A673 (cell line): ENCODE measurements at regions not wholly inside any gene's neighbourhood (a gene's known extent, or its start where the extent isn't known, plus 50 kb on each side); places are given as distances from the start of the nearest gene placed in this dataset.

Source experiments
- BruUV-seq: library from RNA; stranded (reverse); fragments of 400-500 nt; replicated peaks from 2 replicates; lab custom pipeline; 2021; lab: Mats Ljungman, UMichigan
- CTCF ChIA-PET: fragments of 300-600 bp; sonication (Branson Sonifier 250); formaldehyde crosslinking; loops from one replicate; lab custom pipeline; 2022; ENCODE audit warnings: antibody characterized with exemption; lab: Charles Lee
- POLR2A ChIA-PET: fragments of 300-600 bp; sonication (Branson Sonifier 250); formaldehyde crosslinking; loops from one replicate; lab custom pipeline; 2022; ENCODE audit warnings: antibody characterized with exemption; ENCODE audit not compliant: low non-redundant PET; lab: Charles Lee
- DNase-seq: peaks from one replicate; pipeline ENCODE4 v3.0.0-alpha.2; 2015; ENCODE audit warnings: low spot score
- H3K27ac ChIP-seq: fragments of 200-600 bp; sonication (generic); 2 replicates; pipeline ENCODE4 v1.5.1; 2016; ENCODE audit warnings: mixed run types, low read depth, mild to moderate bottlenecking, mixed read lengths, antibody characterized with exemption, low read length; ENCODE audit not compliant: poor library complexity, severe bottlenecking
- H3K27me3 ChIP-seq: fragments of 200-600 bp; sonication (generic); replicated peaks from 2 replicates; pipeline ENCODE4 v1.6.1; 2017; ENCODE audit warnings: mixed run types, low read depth, mild to moderate bottlenecking, mixed read lengths, antibody characterized with exemption, low read length; ENCODE audit not compliant: insufficient read depth, poor library complexity
- H3K36me3 ChIP-seq: fragments of 200-600 bp; sonication (generic); 2 replicates; pipeline ENCODE4 v1.6.1; 2016; ENCODE audit warnings: mixed run types, mild to moderate bottlenecking, mixed read lengths, antibody characterized with exemption, low read length; ENCODE audit not compliant: insufficient read depth, poor library complexity, severe bottlenecking
- H3K4me1 ChIP-seq: fragments of 200-600 bp; sonication (generic); 2 replicates; pipeline ENCODE4 v1.6.1; 2017; ENCODE audit warnings: mixed run types, mild to moderate bottlenecking, mixed read lengths, antibody characterized with exemption, low read length; ENCODE audit not compliant: insufficient read depth, poor library complexity, severe bottlenecking
- H3K4me3 ChIP-seq: fragments of 200-600 bp; sonication (generic); 2 replicates; pipeline ENCODE4 v1.5.1; 2016; ENCODE audit warnings: low read depth, mixed run types, mild to moderate bottlenecking, mixed read lengths, low read length; ENCODE audit not compliant: poor library complexity, severe bottlenecking
- H3K9me3 ChIP-seq: fragments of 200-600 bp; sonication (generic); 2 replicates; pipeline ENCODE4 v1.6.1; 2016; ENCODE audit warnings: mixed run types, low read depth, mild to moderate bottlenecking, mixed read lengths, antibody characterized with exemption, low read length; ENCODE audit not compliant: poor library complexity, severe bottlenecking
- EZH2 ChIP-seq: fragments of 200-600 bp; sonication (generic); IDR thresholded peaks from 2 replicates; pipeline ENCODE4 v1.6.1; 2017; ENCODE audit warnings: borderline replicate concordance, low read depth, mild to moderate bottlenecking, mixed read lengths, antibody characterized with exemption, low read length; ENCODE audit not compliant: poor library complexity, severe bottlenecking
- intact Hi-C: fragments of 100-400 bp; cut with micrococcal nuclease; formaldehyde crosslinking; loops from one replicate; pipeline ENCODE4 v1.10.0; 2022; ENCODE audit not compliant: unreplicated experiment
- TF ChIP-seq, protein P1 (sequence below): fragments of 300-800, 200-600 bp; sonication (generic); conservative IDR thresholded peaks from 2 replicates; pipeline ENCODE4 v1.5.1; 2017; ENCODE audit warnings: low read depth, mild to moderate bottlenecking, antibody characterized with exemption, low read length, moderate library complexity, mixed read lengths

DNA sequence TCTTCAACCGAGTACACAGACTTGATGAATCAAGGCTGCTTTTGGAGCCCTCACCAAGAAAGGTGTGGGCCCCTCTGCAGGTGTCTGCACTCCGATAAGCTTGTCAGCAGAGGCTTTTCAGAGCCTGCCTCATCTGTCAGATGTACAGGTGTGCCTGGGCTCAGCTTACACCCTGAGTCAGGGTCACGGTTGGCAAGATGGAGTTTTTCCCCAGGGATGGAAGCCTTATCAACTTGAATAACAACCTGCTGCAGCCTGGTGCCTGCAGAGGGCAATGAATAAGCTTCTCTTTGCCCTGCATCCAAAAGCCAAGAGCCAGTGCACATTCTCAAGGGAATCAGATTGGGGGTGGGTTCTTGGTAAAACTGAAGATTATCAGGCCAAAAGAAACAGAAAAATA lies 427.1 kb downstream of the CD83 start:
- TF ChIP-seq EZH2 = no peak
- TF ChIP-seq, protein P1, sequence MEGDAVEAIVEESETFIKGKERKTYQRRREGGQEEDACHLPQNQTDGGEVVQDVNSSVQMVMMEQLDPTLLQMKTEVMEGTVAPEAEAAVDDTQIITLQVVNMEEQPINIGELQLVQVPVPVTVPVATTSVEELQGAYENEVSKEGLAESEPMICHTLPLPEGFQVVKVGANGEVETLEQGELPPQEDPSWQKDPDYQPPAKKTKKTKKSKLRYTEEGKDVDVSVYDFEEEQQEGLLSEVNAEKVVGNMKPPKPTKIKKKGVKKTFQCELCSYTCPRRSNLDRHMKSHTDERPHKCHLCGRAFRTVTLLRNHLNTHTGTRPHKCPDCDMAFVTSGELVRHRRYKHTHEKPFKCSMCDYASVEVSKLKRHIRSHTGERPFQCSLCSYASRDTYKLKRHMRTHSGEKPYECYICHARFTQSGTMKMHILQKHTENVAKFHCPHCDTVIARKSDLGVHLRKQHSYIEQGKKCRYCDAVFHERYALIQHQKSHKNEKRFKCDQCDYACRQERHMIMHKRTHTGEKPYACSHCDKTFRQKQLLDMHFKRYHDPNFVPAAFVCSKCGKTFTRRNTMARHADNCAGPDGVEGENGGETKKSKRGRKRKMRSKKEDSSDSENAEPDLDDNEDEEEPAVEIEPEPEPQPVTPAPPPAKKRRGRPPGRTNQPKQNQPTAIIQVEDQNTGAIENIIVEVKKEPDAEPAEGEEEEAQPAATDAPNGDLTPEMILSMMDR = no peak
- intact Hi-C loops = no loop called here
- CTCF ChIA-PET = no interaction called here

DNA sequence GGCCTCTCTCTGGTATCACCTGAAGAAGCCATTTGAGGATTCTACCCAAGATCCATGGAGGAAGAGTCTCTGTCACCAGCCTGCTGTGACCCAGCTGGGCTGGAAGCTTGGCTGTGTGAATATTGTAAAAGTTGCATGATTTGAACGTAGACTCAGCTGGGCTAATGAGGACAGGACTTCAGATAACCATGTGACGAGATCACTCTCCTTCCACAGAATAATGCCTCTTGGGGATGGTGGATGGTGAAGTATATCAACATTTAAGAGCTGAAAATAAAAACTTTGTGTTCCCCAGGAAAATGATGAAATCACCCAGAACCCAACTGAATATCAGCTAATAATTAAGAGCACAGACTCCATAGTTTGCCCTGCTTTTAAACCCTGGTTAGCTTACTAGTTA lies 427.9 kb downstream of the CD83 start:
- DNase-seq = no peak
- Histone ChIP-seq H3K4me1 (peaks cover 12% of the 10 kb centered on the region), H3K27me3 (no peaks in the 10 kb centered on the region), H3K9me3 (no peaks in the 10 kb centered on the region), H3K27ac (no peak overlapping the region), H3K4me3 (no peak overlapping the region), H3K36me3 (no peaks in the 10 kb centered on the region)
- no peak for TF ChIP-seq EZH2
- TF ChIP-seq, protein P1 = no peak
- intact Hi-C loops = no loop called here
- ChIA-PET CTCF (no interaction called here), POLR2A (interaction anchor here (0.5 kb wide), 1 partner anchor 834 kb away, joined by 17 read pairs; no protein-coding TSS in a partner anchor)
- no TSS peak for BruUV-seq

More for the DNA sequence above, 427.1 kb downstream of the CD83 start:
- Histone ChIP-seq H3K27ac (no peak overlapping the region), H3K36me3 (no peaks in the 10 kb centered on the region), H3K4me1 (peaks cover 12% of the 10 kb centered on the region), H3K4me3 (no peak overlapping the region), H3K27me3 (no peaks in the 10 kb centered on the region), H3K9me3 (no peaks in the 10 kb centered on the region)
- no TSS peak for BruUV-seq
- POLR2A ChIA-PET = interaction anchor here (0.5 kb wide), 1 partner anchor 428 kb away, joined by 3 read pairs; no protein-coding TSS in a partner anchor
- no peak for DNase-seq

DNA sequence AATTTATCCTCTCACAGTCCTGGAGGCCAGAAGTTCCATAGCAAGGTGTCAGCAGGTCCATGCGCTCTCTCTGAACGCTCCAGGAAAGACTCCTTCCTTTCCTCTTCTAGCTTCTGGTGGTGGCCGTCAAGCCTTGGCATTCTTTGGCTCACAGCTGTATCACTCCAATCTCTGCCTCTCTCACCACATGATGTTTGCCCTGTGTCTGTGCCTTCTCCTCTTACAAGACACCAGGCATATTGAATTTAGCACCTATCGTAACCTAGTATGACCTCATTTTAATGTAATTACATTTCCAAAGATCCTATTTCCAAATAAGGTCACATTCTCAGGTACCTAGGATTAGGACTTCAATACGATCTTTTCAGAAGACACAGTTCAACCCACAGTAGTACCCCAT lies 428.5 kb downstream of the CD83 start:
- ChIA-PET POLR2A (interaction anchor here (0.5 kb wide), 1 partner anchor 834 kb away, joined by 17 read pairs; no protein-coding TSS in a partner anchor), CTCF (no interaction called here)
- DNase-seq = no peak
- no peaks in the 10 kb centered on the region for H3K27me3 ChIP-seq
- TF ChIP-seq EZH2 = no peak
- TF ChIP-seq, protein P1 = no peak
- H3K36me3 ChIP-seq = no peaks in the 10 kb centered on the region
- H3K27ac ChIP-seq = no peak overlapping the region
- peaks cover 12% of the 10 kb centered on the region for H3K4me1 ChIP-seq
- intact Hi-C loops = no loop called here
- H3K4me3 ChIP-seq = no peak overlapping the region
- H3K9me3 ChIP-seq = no peaks in the 10 kb centered on the region
- BruUV-seq = no TSS peak
